ENCODE measurements at regions not wholly inside any gene's neighbourhood (a gene's known extent, or its start where the extent isn't known, plus 50 kb on each side); places are given as distances from the start of the nearest gene placed in this dataset.

DNA sequence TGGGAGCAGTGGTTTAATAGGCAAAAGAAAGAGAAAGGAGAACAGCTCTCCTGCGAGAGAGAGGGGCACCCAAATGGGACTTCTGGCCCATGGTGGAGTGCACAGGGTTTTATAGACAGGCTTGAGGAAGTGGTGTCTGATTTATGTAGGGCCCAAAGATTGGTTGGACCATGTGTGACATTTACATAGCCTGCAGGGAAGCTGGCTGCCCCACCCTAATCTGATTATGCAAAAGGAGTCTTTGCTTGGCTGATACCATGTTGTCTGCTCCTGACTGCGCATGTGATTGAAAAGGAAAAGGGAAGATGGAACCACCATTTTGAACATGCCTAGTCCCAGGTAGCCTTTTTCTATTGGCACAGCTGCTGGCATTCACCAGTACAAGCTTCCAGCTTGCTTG is 100.0 kb upstream of the DIPK2B start:
- no peak for TF ChIP-seq POLR2AphosphoS5 (IDR thresholded peaks at IDR 0.05; ENCODE audit: low read depth, low read length)
- TF ChIP-seq, protein P1, sequence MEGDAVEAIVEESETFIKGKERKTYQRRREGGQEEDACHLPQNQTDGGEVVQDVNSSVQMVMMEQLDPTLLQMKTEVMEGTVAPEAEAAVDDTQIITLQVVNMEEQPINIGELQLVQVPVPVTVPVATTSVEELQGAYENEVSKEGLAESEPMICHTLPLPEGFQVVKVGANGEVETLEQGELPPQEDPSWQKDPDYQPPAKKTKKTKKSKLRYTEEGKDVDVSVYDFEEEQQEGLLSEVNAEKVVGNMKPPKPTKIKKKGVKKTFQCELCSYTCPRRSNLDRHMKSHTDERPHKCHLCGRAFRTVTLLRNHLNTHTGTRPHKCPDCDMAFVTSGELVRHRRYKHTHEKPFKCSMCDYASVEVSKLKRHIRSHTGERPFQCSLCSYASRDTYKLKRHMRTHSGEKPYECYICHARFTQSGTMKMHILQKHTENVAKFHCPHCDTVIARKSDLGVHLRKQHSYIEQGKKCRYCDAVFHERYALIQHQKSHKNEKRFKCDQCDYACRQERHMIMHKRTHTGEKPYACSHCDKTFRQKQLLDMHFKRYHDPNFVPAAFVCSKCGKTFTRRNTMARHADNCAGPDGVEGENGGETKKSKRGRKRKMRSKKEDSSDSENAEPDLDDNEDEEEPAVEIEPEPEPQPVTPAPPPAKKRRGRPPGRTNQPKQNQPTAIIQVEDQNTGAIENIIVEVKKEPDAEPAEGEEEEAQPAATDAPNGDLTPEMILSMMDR (IDR thresholded peaks at IDR 0.05): no peak
- no peak for TF ChIP-seq TCF7L2 (IDR thresholded peaks at IDR 0.05; ENCODE audit: low read depth, low read length)

Data from Panc1 (cell line).